Activated B cell treated with CpG ODN at 0.5 μM for 24 hours (primary cell): ENCODE measurements at regions not wholly inside any gene's neighbourhood (a gene's known extent, or its start where the extent isn't known, plus 50 kb on each side); places are given as distances from the start of the nearest gene placed in this dataset.

ENCODE experiments used
- ATAC-seq: fragments of 200-7000 bp; cut with Tn5 transposase; one replicate; pipeline ENCODE4 v1.10.0; 2021; ENCODE audit warnings: low read depth, mild to moderate bottlenecking, moderate library complexity
- CTCF ChIA-PET: fragments of 350-600 bp; sonication (Branson Sonifier 250); formaldehyde crosslinking; loops from one replicate; lab custom pipeline; 2021; ENCODE audit warnings: antibody characterized with exemption; lab: Charles Lee
- POLR2A ChIA-PET: fragments of 350-600 bp; sonication (Branson Sonifier 250); formaldehyde crosslinking; loops from one replicate; lab custom pipeline; 2021; ENCODE audit warnings: antibody characterized with exemption; lab: Charles Lee
- DNase-seq: peaks from one replicate; pipeline ENCODE4 v3.0.0; 2022
- H3K27ac Mint-ChIP-seq: one replicate; pipeline ENCODE4 v1.8.0; 2020; ENCODE audit warnings: mixed read lengths
- H3K27me3 Mint-ChIP-seq: one replicate; pipeline ENCODE4 v1.8.0; 2021; ENCODE audit warnings: mixed read lengths
- H3K36me3 Mint-ChIP-seq: one replicate; pipeline ENCODE4 v1.8.0; 2021; ENCODE audit warnings: low read depth, mixed read lengths
- H3K4me1 Mint-ChIP-seq: one replicate; pipeline ENCODE4 v1.8.0; 2021; ENCODE audit warnings: mixed read lengths
- H3K4me3 Mint-ChIP-seq: one replicate; pipeline ENCODE4 v1.8.0; 2020; ENCODE audit warnings: mild to moderate bottlenecking, mixed read lengths
- H3K9me3 Mint-ChIP-seq: one replicate; pipeline ENCODE4 v1.8.0; 2020; ENCODE audit warnings: mixed read lengths
- CTCF ChIP-seq: fragments of 200-600 bp; IDR thresholded peaks from one replicate; pipeline ENCODE4 v1.8.0; 2022; ENCODE audit warnings: antibody characterized with exemption, mild to moderate bottlenecking
- intact Hi-C: fragments of 100-400 bp; cut with micrococcal nuclease; formaldehyde crosslinking; loops from one replicate; pipeline ENCODE4 v1.15.1; 2024

- Mint-ChIP-seq H3K27ac (no peak overlapping the region), H3K36me3 (peaks cover 33% of the 10 kb centered on the region)
Measured at GRCh38 chrX:74251006-74251930, 52.7 kb upstream of the ZCCHC13 start.

GRCh38 chrX:74250574-74250973 is 53.4 kb upstream of the ZCCHC13 start:
- Mint-ChIP-seq H3K27me3 (no peaks in the 10 kb centered on the region), H3K9me3 (no peaks in the 10 kb centered on the region), H3K27ac (no peak overlapping the region), H3K4me3 (no peak overlapping the region), H3K4me1 (no peaks in the 10 kb centered on the region), H3K36me3 (peaks cover 27% of the 10 kb centered on the region)
- ChIA-PET CTCF (no interaction called here), POLR2A (no interaction called here)
- no peak for ATAC-seq
- no peak for TF ChIP-seq CTCF
- intact Hi-C loops: no loop called here
- DNase-seq: no peak

More at GRCh38 chrX:74251006-74251930, 52.7 kb upstream of the ZCCHC13 start:
- CTCF ChIA-PET: no interaction called here
- Mint-ChIP-seq H3K4me1 (no peaks in the 10 kb centered on the region), H3K27me3 (no peaks in the 10 kb centered on the region), H3K9me3 (no peaks in the 10 kb centered on the region), H3K4me3 (no peak overlapping the region)
- DNase-seq (no peak), ATAC-seq (no peak)
- POLR2A ChIA-PET: no interaction called here
- intact Hi-C loops: no loop called here
- TF ChIP-seq CTCF: no peak

GRCh38 chrX:74249963-74250362 is 54.0 kb upstream of the ZCCHC13 start:
- no peak overlapping the region for H3K4me3 Mint-ChIP-seq
- no peaks in the 10 kb centered on the region for H3K4me1 Mint-ChIP-seq
- ChIA-PET CTCF (no interaction called here), POLR2A (no interaction called here)
- DNase-seq: no peak
- intact Hi-C loops: no loop called here
- H3K27me3 Mint-ChIP-seq: no peaks in the 10 kb centered on the region
- no peak overlapping the region for H3K27ac Mint-ChIP-seq
- no peaks in the 10 kb centered on the region for H3K9me3 Mint-ChIP-seq
- peaks cover 28% of the 10 kb centered on the region for H3K36me3 Mint-ChIP-seq
- no peak for ATAC-seq
- no peak for TF ChIP-seq CTCF

GRCh38 chrX:74248889-74249288 is 55.1 kb upstream of the ZCCHC13 start:
- ATAC-seq: no peak
- Mint-ChIP-seq H3K4me1 (no peaks in the 10 kb centered on the region), H3K4me3 (no peak overlapping the region), H3K27ac (no peak overlapping the region), H3K27me3 (no peaks in the 10 kb centered on the region), H3K9me3 (no peaks in the 10 kb centered on the region), H3K36me3 (peaks cover 27% of the 10 kb centered on the region)
- ChIA-PET CTCF (no interaction called here), POLR2A (no interaction called here)
- intact Hi-C loops: no loop called here
- TF ChIP-seq CTCF: no peak
- DNase-seq: no peak

- no peaks in the 10 kb centered on the region for H3K9me3 Mint-ChIP-seq
- TF ChIP-seq CTCF: no peak
- no peak overlapping the region for H3K27ac Mint-ChIP-seq
- CTCF ChIA-PET: no interaction called here
- DNase-seq (no peak), ATAC-seq (no peak)
- intact Hi-C loops: no loop called here
- no peaks in the 10 kb centered on the region for H3K4me1 Mint-ChIP-seq
- no peaks in the 10 kb centered on the region for H3K27me3 Mint-ChIP-seq
- H3K4me3 Mint-ChIP-seq: no peak overlapping the region
- H3K36me3 Mint-ChIP-seq: peaks cover 31% of the 10 kb centered on the region
- POLR2A ChIA-PET: no interaction called here
Measured at GRCh38 chrX:74246524-74246923, 57.5 kb upstream of the ZCCHC13 start.
